ENCODE measurements at regions not wholly inside any gene's neighbourhood (a gene's known extent, or its start where the extent isn't known, plus 50 kb on each side); places are given as distances from the start of the nearest gene placed in this dataset.

GRCh38 chr20:21575981-21576740, 62.3 kb upstream of the NKX2-2 start:
- DNase-seq, result no peak

- no peak for DNase-seq
Measured at GRCh38 chr20:21575167-21575566, 61.3 kb upstream of the NKX2-2 start.

- no peak for DNase-seq
Measured at GRCh38 chr20:21574443-21574842, 60.6 kb upstream of the NKX2-2 start.

GRCh38 chr20:21573259-21573658, 59.4 kb upstream of the NKX2-2 start:
- no peak for DNase-seq

GRCh38 chr20:21571841-21572690, 58.2 kb upstream of the NKX2-2 start:
- DNase-seq, result no peak

GRCh38 chr20:21570285-21570992, 56.6 kb upstream of the NKX2-2 start:
- no peak for DNase-seq

GRCh38 chr20:21569586-21569985, 55.7 kb upstream of the NKX2-2 start:
- no peak for DNase-seq

GRCh38 chr20:21564127-21564773, 50.4 kb upstream of the NKX2-2 start:
- no peak for DNase-seq

Measured in NCI-H226 (cell line).